Stimulated activated CD8-positive, alpha-beta memory T cell treated with anti-CD3 and anti-CD28 coated beads, Interleukin-4, amount 100 ng/mL, for 24 hours (primary cell): ENCODE measurements at regions not wholly inside any gene's neighbourhood (a gene's known extent, or its start where the extent isn't known, plus 50 kb on each side); places are given as distances from the start of the nearest gene placed in this dataset.
"Not testable (repeated sequence)": the region's sequence is repeated elsewhere in the genome, so short reads cannot be mapped to it uniquely, and the experiment has no call there.

Experiments used
- DNase-seq: peaks from one replicate; pipeline ENCODE4 v3.0.0-alpha.2; 2020; ENCODE audit warnings: low read depth

DNA sequence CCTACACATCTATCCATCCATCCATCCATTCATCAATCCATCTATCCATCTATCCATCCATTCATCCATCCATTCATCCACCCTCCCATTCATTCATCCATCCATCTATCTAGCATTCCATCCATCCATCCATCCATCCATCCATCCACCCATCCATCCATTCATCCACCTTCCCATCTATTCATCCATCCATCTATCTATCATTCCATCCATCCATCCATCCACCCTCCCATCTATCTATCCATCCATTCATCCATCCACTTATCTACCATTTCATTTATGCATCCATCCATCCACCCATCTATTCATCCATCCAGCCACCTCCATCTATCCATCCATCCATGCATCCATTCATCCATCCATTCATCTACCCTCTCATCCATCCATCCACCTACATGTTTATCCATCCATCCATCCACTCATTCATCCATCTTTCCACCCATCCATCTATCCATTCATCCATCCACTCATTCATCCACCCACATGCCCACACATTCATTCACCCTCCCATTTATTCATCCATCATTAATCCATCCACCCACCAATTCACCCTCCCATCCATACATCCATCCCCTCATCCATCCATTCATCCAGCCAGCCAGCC lies 258.5 kb downstream of the CRLF2 start:
- DNase-seq = no peak

DNA sequence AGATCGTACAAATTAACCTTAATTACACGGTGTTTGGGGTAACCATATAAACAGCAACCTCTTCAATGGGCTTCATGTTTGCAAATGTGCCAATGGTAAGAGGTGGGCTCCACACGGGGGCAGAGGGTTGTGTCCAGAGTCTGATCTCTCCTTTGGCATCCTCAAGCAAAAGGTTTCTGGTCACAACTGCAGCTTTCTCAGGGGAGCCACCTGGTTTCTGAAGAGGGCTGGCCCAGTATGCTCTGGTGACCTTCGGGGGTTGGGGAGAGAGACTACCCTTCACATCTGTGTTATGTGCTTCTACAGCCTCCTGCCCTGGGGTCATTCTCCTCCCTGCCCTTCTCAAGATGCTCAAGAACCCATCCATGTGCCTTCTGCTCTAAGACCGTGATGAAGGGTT lies 259.6 kb downstream of the CRLF2 start:
- DNase-seq = no peak

DNA sequence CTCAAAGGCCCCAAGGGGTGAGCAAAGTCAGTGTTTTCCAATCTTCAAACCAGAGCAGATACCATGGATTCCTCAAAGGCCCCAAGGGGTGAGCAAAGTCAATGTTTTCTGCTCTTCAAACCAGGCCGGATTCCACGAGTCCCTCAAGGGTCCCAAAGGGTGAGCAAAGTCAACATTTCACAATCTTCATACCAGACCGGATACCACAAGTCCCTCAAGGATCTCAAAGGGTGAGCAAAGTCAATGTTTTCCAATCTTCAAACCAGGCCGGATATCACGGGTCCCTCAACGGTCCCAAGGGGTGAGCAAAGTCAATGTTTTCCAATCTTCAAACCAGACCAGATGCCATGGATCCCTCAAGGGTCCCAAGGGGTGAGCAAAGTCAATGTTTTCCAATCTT lies 265.2 kb downstream of the CRLF2 start:
- not testable (repeated sequence) for DNase-seq

DNA sequence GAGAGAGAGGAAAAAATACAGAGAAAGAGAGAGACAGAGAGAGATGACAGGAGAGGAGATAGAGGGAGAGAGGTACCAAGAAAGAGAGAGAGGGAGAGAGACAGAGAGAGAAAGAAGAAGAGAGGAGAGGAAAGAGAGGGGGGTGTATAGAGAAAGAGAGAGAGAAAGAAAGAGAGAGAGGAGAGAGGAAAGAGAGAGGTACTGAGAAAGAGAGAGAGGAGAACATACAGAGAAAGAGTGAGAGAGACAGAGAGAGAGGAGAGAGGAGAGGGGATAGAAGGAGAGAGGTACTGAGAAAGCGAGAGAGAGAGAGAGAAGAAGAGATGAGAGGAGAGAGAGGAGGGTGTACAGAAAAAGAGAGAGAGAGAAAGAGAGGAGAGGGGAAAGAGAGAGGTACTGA lies 269.4 kb downstream of the CRLF2 start:
- DNase-seq = no peak

DNA sequence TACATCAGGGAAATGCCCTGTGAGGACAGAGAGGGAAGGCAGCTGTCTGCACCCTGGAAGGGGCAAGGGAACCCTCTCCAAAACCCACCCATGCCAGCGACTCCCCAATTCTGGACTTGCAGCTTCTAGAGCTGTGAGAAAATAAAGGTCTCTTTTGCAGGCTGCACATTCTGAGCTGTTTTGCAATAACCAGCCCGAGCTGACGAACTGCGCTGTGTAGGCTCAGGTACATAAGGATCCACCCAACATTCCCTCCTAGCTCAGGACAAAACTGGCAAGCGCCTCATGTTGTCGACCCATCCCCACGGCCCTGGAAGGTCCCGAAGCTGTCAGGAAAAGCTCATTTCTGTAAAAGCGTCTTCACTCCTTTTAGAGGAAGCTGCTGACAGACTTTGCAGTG lies 271.8 kb downstream of the CRLF2 start:
- DNase-seq = no peak

DNA sequence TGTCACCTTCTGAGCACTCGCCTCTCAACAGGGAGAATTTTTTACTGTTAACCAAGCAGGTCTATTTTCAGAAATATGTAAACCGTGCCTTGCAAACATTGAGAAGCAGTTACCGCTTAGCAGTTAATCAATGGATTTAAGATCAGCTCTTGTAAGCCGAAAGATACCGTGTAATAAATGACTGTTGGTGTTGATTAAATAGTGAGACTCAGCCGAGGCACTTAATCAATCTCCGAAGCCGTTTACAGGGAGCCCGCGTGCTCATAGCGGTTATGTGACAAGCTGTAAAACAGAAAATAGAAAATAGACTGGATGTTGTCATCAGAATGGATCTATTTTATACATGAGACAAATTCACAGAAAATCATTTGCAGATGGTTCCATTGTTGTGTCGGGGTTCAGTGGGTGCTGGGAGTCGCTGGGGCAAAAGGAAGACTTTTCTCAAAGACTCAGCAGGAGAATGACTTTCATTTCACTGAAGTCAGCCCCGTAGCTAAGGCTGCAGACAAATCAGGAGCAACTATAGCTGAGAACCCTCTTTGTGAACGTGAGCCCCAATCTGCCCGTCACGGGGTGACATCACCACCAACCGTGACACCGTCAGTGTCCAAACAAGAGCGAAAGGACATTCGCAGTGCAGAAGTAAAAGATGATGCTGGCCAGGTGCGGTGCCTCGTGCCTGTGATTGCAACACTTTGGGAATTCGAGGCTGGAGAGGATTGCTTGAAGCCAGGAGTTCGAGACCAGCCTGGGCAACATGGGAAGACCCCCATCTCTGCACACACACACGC lies 275.3 kb downstream of the CRLF2 start:
- DNase-seq = no peak

DNA sequence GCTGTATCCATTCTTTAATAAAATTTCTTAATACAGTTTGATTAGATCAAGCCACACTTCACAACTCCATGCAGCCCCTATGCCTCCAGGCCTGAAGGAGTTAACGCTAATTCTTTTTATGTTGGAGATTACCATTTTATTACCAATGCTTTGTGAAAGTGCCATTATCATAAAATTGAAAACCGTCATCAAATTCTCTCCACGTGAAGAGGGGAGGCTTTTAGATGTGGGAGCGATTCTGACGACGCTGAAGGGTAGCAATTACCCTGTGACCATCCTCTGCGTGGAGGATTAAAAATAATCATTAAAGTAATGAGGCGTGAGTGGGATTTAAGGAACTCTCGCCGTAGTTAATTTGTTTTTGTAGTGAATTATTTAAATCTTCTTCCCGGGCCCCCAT lies 278.8 kb downstream of the CRLF2 start:
- DNase-seq = no peak

DNA sequence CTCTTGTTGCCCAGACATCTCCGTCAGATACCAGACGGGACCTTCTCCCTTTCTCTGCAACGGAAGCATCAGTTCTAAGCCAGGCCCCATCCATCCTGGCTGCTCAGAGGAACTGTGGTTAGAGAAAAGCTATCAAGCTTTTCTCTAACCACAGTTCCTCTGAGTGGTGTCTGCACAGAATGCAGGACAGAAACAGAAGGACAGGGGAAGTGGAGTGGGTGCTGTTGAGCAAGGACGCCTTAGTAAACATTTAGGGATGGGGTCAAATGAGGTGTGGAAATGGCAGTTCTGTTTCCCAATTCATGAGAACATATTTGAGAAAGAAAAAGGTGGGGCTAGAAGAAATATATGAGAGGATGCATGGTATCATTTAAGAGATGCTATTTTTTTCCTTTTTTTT lies 283.8 kb downstream of the CRLF2 start:
- no peak for DNase-seq

DNA sequence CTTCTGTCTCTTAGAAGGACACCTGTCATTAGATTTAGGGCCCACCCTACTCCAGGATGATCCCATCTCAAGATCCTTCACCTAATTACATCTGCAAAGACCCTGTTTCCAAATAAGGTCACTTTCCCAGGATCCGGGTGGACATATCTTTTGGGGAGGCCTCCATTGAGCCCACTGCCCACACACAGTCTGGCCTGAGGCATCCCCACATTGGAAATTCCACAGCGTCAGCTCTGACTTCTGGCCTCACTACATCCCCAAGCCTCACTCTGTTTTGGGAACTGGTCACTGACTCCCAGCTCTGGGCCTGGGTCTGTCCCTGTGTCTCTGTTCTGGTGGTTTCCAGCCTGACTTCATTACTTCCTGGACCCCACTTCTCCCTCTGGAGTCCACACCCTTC lies 285.5 kb downstream of the CRLF2 start:
- DNase-seq = no peak

DNA sequence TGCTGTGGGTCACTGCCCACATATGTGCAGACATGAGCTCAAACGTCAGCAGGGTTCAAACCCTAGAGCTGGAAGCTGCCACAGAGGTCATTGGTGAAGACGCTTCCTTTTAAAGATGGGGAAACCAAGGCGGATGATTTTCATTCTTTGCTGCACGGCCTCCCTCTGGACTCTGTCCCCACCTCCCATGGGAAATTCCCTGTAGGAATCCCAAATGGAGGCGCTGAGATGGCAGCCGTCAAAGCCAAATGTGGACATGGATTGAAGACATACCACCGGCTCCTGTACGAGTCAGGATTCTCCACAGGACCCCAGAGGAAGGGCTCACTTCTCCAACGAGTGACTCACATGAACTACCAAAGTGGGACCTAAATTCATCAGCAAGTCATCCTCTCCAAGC lies 286.4 kb downstream of the CRLF2 start:
- DNase-seq = no peak

DNA sequence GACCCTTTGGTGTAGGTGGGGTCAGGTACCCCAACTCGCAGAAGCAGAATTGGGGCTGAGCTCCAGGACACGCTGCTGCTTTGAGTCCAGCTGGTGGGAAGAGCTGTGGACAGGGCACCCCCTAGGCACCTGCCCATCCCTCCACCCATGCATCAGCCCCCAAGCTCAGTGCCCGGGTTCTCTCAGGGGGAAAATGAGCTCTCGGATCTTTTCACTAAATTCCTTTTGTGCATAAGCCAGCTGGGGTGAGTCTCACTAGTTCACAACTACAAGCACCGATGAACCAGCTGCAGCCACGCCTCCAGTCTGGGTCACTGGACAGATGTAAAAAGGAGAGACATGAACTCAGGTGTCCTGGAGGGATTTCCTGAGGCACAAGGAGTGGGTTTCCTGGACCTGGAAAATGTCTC lies 286.8 kb downstream of the CRLF2 start:
- DNase-seq = no peak

DNA sequence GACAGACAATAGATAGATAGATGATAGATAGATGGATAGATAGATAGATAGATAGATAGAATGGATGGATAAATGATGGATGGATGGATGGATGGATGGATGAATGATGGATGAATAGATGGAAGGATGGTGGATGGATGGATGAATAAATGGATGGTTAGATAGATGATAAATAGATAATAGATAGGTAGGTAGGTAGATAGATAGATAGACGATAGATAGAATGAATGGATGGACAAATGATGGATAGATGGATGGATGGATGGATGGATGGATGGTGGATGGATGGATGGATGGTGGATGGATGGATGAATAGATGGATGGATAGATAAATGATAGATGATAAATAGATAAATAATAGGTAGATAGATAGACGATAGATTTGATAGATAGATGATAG lies 287.4 kb downstream of the CRLF2 start:
- no peak for DNase-seq

DNA sequence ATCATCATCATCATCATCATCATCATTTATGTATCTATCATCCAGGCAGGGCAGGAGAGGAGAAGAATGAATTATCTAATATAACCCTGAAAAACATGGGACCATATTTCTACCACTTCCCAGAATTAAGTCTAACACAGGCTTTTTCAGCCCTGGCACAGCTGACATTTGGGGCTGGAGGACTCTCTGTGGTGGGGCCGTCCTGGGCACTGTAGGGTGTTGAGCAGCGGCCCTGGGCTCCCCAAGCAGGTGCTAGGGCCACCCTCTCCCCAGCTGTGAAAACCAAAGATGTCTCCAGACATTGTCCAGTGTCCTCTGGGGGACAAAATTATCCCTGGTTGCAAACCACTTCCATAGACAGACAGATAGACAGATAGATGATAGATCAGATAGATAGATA lies 288.4 kb downstream of the CRLF2 start:
- DNase-seq = no peak

DNA sequence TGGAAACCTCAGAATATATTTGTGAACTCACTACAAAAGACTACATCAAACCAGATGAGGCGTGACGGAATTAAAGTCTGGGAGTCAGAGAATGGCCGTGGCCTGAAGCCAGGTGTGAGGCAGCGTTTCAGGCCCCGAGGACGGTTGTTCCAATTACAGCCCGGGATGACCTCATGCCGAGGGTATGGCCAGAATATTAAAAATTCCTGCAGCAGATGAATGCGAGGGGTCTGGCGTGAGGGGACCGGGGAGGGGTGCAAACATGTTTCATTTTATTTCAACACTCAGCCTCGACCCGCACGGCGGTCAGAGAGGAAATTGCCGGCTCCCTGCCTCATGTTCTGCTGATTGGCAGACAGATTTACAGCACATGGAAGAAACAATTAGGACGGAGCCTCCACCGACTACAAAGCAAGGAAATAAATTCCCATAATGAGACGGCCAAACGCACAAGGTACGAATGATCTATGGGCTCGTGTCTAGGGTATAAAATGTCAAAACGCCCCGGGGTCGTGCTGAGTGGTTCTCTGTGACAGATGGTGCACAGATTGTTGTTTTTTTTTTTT lies 289.7 kb downstream of the SHOX start:
- DNase-seq = no peak

DNA sequence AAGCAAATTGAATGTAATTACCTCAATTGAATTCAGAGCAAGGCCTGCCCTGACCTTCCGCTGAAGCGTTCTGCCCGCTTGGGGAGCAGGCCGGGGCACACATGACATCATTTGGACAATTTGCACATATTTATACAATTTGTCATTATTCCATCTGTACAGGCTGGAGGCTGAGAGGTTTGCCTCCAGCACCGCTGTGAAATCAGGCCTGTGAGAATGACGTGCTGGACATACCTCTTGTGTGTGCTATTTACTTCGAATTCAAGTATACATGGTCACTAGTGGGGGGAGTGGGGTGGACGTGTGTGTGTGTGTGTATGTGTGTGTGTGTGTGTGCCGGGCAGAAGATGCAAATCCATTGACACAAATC lies 285.6 kb downstream of the SHOX start:
- DNase-seq = no peak

DNA sequence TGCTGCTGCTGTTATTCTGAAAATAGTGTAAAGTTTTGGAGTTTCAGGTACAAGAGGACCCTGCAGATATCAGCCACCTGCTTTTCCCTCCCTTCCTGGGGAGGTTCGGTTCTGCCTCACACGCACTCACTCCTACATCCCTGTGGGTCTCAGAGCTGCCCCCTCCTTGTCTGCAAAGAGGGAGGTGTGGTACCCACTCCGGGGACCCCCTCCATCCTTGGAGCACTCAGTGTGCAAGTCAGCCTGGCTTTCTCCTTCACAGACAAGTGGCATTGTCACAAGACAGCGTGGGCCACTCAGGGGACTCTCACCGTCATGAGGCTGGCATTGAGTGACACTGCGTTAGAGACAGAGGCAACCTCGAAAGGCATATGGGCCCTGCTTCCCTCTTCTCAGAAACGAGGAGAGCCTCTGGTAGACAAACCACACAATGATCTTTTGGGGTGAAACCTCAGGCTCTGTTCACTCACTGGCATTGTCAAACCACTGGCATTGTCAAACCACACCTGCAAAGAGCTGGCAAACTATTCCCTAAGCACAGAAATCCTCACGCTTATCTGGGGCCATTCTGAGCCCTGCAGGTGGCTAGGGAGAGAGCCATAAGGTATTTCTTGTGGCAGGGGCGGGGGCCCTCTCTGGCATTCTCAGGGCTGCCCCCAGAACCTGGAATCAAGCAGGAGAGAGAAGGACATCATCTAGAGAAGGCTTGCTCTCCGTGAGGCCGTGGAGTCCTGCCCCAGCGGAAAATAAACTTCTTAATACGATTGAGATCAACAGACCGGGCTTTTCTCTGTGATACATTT lies 285.0 kb downstream of the SHOX start:
- DNase-seq = no peak

DNA sequence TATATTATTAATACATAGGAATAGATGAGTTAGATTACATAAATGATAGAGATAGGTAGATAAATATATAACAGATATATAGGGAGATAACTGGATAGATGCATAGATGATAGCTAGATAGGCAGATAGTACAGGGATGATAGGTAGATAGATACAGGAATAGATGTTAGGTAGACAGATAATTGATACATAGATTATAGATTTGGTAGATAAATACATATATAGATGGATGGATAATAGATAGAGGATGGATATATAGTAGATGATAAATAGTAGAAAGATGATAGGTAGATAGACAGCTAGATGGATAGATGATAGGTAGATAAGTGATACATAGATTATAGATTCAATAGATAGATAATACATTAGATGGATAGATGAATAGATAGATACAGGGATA lies 283.6 kb downstream of the SHOX start:
- no peak for DNase-seq

DNA sequence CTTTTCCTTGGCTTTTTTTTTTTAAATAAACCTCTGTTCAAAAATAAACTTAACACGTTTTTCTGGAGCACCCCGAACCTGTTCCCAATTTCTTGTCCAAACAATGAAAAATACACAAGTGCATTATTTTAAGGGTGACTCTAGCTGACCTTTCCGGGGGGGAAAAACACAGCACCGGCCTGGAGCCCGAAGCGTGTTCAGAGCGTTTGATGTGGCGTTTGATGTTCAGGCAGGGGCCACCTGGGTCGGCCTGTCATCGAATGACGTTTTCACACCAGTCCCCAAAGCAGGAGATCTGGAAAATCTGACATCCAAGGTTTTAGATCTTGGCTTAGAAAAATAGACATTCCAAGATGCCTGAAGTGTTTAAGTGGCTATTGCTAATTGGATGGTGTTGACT lies 282.1 kb downstream of the SHOX start:
- no peak for DNase-seq

DNA sequence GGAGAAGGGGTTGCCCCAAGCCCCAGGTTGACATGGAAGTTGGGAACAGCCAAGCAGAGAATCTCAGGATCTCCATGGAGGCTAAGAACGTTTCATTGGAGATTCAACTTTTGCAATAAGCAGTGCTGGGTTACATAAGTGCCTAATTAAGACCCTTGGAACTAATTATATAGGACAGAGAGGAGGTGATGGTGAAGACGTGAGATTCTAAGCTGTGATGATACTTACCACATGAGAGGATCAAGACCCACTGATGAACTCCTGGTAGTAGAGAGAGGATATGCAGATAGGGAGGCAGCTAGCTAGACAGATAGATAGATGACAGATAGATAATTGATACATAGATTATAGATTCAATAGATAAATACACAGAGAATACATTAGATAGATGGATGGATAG lies 278.5 kb downstream of the SHOX start:
- DNase-seq = not testable (repeated sequence)

DNA sequence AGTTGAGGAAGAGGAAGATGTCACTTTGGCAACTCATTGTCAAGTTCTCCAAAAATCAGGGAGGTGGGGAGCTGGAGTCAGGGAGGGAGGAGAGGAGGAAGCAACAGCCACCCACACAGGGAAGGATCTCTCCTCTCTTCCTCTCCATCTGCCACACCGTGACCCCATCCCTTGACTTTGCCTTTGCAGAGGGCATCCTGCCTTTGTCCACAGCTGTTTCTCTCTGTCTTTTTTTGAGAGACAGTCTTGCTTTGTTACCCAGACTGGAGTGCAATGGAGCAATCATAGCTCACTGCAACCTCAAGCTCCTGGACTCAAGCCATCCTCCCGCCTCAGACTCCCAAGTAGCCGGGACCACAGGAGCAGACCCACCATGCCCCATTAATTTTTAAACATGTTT lies 276.0 kb downstream of the SHOX start:
- no peak for DNase-seq

DNA sequence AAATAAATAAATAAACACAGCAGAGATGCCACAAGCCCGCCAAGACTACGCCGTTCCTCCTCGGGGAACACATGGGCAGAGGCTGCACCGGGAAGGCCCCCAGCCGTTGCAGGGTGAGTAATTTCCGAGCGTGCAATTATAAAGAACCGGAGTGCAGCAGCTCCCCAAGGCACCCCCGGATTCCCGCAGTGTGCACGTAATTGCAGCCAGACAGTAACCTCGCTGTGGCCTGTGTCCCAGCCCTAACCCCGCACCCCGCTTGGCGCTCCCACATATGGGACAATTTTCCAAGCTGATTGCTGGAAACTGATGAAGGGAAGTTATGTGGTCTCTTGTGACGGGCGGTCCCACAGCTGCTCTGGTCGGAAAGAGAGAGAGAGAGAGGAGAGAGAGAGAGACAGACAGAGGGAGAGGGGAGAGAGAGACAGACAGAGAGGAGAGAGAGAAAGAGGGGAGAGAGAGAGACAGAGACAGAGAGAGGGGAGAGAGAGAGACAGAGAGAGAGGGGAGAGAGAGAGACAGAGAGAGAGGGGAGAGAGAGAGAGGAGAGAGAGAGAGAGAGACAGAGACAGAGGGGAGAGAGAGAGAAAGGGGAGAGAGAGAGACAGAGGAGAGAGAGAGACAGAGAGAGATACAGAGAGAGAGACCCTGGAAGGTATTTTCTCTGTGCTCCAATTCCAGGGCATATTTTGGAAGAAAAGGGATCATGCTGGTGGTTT lies 275.4 kb downstream of the SHOX start:
- DNase-seq = no peak

DNA sequence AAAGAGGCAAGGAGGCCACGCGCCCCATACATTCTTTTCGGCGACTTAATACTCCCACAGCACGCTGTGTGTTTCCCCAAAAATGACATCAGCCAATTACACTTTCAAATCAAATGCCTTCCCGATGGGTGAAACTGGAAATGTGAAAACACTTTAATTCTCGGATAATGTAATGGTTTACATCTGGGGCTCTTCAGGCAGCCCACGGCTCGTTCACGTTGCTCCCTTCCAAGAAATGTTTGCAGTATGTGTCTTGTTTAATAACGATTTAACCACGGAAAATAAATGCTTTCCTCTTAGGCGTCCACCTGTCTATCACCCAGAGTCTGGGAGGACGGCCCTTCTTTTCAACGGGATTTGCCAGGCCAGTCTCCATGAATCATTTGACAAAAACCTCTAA lies 272.5 kb downstream of the SHOX start:
- no peak for DNase-seq
